ENCODE measurements at regions not wholly inside any gene's neighbourhood (a gene's known extent, or its start where the extent isn't known, plus 50 kb on each side); places are given as distances from the start of the nearest gene placed in this dataset.

DNA sequence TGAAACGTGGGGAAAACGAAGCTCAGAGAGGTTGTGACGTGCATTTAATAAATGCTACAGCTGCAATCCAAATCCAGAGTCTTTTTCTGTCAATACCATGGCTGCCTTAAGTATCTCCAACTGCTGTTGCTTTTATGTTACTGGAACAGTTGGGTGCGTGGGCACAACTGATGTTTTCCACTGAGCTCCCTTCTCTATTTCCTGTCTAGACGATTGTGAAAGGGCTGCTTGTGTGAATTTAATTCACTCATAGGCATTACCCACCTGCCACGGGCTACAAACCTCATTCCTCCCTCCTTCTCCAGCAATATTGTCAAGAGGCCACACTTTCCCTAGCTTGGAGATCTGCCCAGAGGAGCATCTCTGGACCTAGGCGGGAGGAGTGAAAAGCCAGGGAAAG lies 526.0 kb downstream of the MID1IP1 start:
- no peak for DNase-seq (ENCODE audit: low spot score)

GRCh38 chrX:39327705-39328104 lies 526.4 kb downstream of the MID1IP1 start:
- no peak for DNase-seq (ENCODE audit: low spot score)

GRCh38 chrX:39328661-39329060 lies 527.4 kb downstream of the MID1IP1 start:
- no peak for DNase-seq (ENCODE audit: low spot score)

DNA sequence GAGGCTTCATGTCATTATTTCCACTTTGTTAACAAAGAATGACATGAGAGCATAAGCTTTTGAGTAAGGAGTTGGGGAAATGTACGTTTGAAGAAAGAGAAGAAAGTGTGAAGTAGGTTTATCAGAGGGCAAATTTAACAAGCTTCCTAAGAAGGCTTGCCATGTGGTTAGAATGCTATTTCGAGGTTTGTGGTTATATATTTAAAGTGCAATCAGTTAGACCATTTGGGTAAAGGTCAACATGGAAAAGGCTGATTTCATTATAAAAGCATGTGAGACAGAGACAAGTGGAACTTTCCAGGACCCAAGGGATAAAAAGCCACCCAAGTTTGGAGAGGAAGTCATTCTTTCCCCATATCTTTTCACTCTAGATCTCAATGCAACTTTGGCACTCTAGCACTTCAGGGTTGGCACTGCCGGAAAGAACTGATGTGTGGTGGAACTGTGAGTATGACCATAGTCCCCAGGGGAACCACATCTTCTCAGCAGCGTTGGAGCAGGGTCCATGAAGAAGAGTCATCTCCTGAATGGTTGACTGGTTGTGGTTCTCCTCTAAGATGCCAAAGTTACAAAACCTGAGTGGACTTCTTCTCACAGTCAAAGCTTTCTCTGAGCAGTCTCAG lies 529.9 kb downstream of the MID1IP1 start:
- DNase-seq (ENCODE audit: low spot score): peak; percentile 57

GRCh38 chrX:39333451-39333850 lies 532.2 kb downstream of the MID1IP1 start:
- no peak for DNase-seq (ENCODE audit: low spot score)

- DNase-seq (ENCODE audit: low spot score): peak; percentile 5
Measured at GRCh38 chrX:39335513-39336235, 534.4 kb downstream of the MID1IP1 start.

GRCh38 chrX:39336671-39337311 lies 535.5 kb downstream of the MID1IP1 start:
- peak; percentile 83 for DNase-seq (ENCODE audit: low spot score)

DNA sequence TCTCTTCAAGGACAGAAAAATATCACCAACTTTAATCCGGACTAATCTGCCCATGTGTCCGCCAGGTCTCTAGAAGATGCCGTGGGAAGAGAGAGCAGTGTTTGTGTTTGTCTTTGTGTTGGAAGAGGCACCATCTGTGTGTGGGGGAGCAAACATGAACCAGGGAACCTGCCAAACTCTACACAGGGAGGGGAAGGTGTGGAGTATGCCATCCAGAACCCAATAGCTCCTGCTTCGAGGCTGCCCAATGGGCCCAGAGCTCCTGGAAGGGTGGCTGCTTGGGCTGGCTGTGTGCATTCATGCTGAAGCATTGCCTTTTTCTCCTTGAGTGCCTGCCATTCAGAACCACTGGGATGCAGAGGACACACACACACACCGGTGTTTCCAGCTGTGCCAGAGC lies 536.2 kb downstream of the MID1IP1 start:
- no peak for DNase-seq (ENCODE audit: low spot score)

GRCh38 chrX:39338583-39338982 lies 537.3 kb downstream of the MID1IP1 start:
- DNase-seq (ENCODE audit: low spot score): no peak

- no peak for DNase-seq (ENCODE audit: low spot score)
Measured at GRCh38 chrX:39356119-39356807, 555.0 kb downstream of the MID1IP1 start.

DNA sequence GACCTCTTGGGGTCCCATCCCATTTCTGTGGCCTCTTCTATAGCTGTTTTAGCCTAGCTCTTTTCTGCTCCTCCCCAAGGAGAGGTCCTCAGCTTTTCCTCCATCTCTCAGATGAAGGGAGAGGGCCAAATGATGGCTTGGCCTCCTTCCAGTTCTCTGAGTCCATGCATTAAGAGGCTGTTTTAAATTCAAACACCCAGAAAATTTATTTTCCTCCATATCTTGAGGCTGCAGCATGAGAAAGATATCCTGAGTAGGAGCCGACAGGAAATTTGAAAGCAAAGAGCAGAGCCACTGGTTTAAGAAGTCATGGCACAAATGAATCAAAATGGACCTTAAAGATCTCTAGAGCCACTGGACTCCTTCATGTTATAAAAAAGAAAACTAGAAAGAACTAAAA lies 558.8 kb downstream of the MID1IP1 start:
- no peak for DNase-seq (ENCODE audit: low spot score)

DNA sequence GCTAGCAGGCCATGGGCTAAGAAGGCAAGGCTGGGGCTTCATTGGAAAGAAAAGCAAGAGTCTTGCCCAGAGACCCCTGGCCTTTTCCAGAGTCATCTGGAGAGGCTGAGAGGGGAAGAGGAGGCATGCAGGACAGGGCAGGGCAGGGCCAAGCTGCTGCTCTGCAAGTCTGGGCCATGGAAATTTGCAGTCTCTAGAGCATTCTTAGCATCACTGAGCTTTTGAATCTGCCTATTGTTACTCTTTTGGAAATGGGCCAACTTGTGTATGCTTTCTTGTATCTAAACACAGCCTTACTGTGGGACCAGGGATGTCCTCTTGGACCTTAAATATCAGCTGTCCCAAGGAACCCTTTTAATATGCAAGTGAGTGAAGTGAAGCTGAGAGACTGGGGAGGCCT lies 560.5 kb downstream of the MID1IP1 start:
- DNase-seq (ENCODE audit: low spot score): no peak

DNA sequence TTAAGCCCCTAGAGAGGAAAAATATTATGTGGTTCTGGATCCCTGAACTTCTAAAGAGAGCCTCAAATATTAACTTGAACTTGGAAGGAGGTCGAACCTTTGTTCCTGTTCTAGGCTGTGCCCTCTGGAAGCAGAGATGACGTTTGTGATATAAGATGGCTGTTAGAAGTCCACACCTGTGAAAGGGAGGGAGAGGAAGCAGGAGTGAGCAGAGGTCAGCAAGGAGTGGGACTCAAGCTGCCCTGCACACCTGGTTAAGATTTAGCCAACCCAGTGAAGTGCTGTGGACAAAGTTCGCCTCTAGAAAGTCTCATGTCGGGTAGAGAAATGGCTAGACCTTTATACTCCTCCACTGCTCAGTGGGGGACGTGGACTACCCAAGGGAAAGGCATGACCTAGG lies 566.2 kb downstream of the MID1IP1 start:
- DNase-seq (ENCODE audit: low spot score): no peak

DNA sequence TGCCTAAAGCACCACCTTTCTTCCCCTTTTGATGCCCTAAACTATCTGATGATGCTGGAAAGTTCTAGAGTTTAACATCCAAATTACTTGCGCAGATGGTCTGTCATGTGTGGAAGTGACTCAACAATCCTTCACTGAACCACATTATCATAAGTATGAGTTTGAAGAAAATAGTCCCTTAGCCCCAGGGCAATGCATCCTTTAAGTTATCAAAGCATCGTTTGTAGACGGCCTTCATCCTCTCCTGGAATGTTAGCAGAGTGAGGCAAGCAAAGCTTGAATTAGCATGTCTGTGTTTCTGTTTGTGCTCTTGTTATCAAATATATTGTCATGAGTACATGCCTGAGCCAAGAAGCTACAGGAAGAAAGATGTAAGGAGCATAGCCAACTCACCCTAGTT lies 570.9 kb downstream of the MID1IP1 start:
- DNase-seq (ENCODE audit: low spot score): no peak

- no peak for DNase-seq (ENCODE audit: low spot score)
Measured at GRCh38 chrX:39377157-39377556, 575.9 kb downstream of the MID1IP1 start.

GRCh38 chrX:39377773-39378172 lies 576.5 kb downstream of the MID1IP1 start:
- no peak for DNase-seq (ENCODE audit: low spot score)

DNA sequence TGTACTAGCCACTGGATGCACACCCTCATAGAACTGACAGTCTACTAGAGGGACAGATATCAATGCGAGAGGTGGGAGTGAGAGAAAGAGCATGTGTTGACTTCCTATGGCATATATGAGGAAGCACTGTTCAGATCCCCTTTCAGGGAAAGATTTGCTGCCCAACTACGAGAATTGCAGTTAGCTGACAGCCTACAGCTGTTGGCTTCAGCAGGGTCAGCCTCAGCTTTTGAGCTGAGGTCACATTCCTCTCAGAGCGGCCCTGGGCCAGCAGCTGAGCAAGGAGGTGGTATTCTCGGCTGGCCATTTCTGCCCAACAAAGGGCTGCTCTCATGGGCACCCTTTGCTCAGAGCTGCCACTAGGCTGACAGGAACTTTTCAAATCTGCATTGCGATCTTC lies 580.2 kb downstream of the MID1IP1 start:
- no peak for DNase-seq (ENCODE audit: low spot score)

DNA sequence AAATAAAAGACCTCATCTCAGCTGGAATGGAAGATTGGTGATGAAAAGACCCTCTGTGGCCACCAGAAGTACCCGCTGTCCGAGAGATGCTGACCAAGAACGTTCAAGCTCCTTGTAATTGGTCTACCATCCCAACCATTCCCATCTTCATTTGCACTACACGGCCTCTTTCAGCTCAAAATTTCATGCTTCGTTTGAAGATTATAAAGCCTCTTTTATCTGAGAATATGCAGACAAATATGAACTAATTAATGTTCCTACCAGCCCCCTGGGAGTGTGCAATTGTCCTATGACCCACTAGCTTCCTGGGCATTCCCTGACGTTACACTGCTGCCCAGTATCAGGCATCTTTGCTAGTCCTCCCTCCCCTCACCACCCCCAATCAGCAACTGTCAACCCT lies 583.7 kb downstream of the MID1IP1 start:
- no peak for DNase-seq (ENCODE audit: low spot score)

DNA sequence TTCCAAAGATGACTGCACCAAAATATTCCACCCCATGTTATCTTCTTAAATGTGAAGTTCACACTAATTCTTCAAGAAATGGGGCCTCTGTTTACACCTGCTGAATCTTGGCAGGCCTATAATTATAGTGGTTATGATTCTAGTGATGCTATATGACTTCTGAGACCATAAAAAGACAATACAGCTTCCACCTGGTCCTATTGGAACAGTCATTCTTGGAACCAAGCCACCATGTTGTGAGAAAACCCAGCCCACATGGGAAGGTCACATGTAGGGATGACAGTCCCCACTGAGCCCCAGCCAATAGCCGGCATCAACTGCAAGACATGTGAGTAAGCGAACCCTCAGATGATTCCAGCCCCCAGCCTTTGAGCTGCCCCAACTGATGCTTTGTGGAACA lies 587.5 kb downstream of the MID1IP1 start:
- DNase-seq (ENCODE audit: low spot score): no peak

DNA sequence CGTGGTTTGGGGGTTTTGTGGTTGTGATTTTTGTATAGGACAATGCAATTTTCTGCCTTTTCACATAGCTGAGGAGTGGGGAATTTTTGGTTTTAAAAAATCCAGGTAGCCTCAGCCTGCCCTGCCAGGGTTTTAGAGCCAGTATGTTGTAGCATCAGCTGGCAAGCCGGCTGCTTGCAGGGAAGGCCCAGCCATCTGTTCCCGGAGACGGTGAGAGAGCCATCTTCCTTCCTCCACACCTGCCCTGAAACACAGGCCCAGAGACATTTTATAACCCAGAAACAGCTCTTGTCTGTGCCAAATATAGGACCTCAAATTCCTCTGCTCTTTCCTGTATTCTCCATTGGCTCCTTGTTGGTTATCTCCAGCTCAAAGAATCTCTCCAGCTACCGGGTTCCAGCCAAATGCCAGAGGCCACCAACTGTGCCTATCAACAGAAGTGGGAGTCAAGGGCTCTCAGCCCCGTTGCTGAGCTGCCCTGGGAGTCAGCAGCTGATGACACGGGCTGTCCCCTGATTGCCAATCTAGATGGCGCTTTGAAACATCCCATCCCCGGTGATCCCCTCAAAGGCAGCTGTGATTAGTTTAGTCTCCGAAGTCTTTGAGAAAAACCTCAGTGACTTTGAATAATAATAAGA lies 595.2 kb downstream of the MID1IP1 start:
- DNase-seq (ENCODE audit: low spot score): no peak

- DNase-seq (ENCODE audit: low spot score): no peak
Measured at GRCh38 chrX:39397561-39398199, 596.4 kb downstream of the MID1IP1 start.
